ENCODE measurements at regions not wholly inside any gene's neighbourhood (a gene's known extent, or its start where the extent isn't known, plus 50 kb on each side); places are given as distances from the start of the nearest gene placed in this dataset.

GRCh38 chr9:73805111-73805510 lies 653.4 kb downstream of the ANXA1 start:
- intact Hi-C loops (cut with DNase I; ENCODE audit: low total_unique reads): no loop called here
- no peak overlapping the region for H3K27ac ChIP-seq
- H3K4me3 ChIP-seq: no peak overlapping the region
- H3K9me3 ChIP-seq: no peaks in the 10 kb centered on the region
- no peak for DNase-seq
- H3K36me3 ChIP-seq: no peaks in the 10 kb centered on the region
- WGBS, 5 donors: 48 to 73% (median 59%) methylated on average over 2 of the region's 2 CpGs
- H3K4me1 ChIP-seq: no peaks in the 10 kb centered on the region
- no peaks in the 10 kb centered on the region for H3K27me3 ChIP-seq
- no peak for TF ChIP-seq POLR2A (IDR thresholded peaks at IDR 0.05)
- no peak for TF ChIP-seq EP300 (IDR thresholded peaks at IDR 0.05)
- no peak for TF ChIP-seq POLR2AphosphoS5 (IDR thresholded peaks at IDR 0.05)
- no peak for TF ChIP-seq CTCF (IDR thresholded peaks at IDR 0.05)

- TF ChIP-seq EP300 (IDR thresholded peaks at IDR 0.05) (no peak), POLR2A (IDR thresholded peaks at IDR 0.05) (no peak), CTCF (IDR thresholded peaks at IDR 0.05) (no peak)
- 46 to 82% (median 54%) methylated on average over 1 of the region's 1 CpG for WGBS, 5 donors
- Histone ChIP-seq H3K27me3 (no peaks in the 10 kb centered on the region), H3K4me3 (no peak overlapping the region), H3K9me3 (no peaks in the 10 kb centered on the region), H3K36me3 (no peaks in the 10 kb centered on the region), H3K4me1 (no peaks in the 10 kb centered on the region), H3K27ac (no peak overlapping the region)
- no peak for DNase-seq
- intact Hi-C loops (cut with DNase I; ENCODE audit: low total_unique reads): no loop called here
These were observed 654.3 kb downstream of the ANXA1 start for GRCh38 chr9:73805853-73806458.

- no peak overlapping the region for H3K27ac ChIP-seq
- no peaks in the 10 kb centered on the region for H3K4me1 ChIP-seq
- no peaks in the 10 kb centered on the region for H3K9me3 ChIP-seq
- intact Hi-C loops (cut with DNase I; ENCODE audit: low total_unique reads): no loop called here
- no peak for DNase-seq
- no peak overlapping the region for H3K4me3 ChIP-seq
- TF ChIP-seq EP300 (IDR thresholded peaks at IDR 0.05) (no peak), CTCF (IDR thresholded peaks at IDR 0.05) (no peak), POLR2A (IDR thresholded peaks at IDR 0.05) (no peak)
- H3K27me3 ChIP-seq: no peaks in the 10 kb centered on the region
- H3K36me3 ChIP-seq: no peaks in the 10 kb centered on the region
- WGBS, 5 donors: 43 to 59% (median 48%) methylated on average over 2 of the region's 2 CpGs
These were observed 655.2 kb downstream of the ANXA1 start for GRCh38 chr9:73806876-73807275.

- Histone ChIP-seq H3K4me1 (no peaks in the 10 kb centered on the region), H3K27ac (no peak overlapping the region), H3K9me3 (no peaks in the 10 kb centered on the region), H3K27me3 (no peaks in the 10 kb centered on the region), H3K36me3 (no peaks in the 10 kb centered on the region), H3K4me3 (no peak overlapping the region)
- intact Hi-C loops (cut with DNase I; ENCODE audit: low total_unique reads): no loop called here
- no peak for DNase-seq
- TF ChIP-seq POLR2AphosphoS5 (IDR thresholded peaks at IDR 0.05) (no peak), CTCF (IDR thresholded peaks at IDR 0.05) (no peak), EP300 (IDR thresholded peaks at IDR 0.05) (no peak), POLR2A (IDR thresholded peaks at IDR 0.05) (no peak)
- whole genome bisulfite sequencing, 5 donors: 65 to 82% (median 77%) methylated on average over 1 of the region's 1 CpG
These were observed 656.3 kb downstream of the ANXA1 start for GRCh38 chr9:73807952-73808351.

Measured in stomach (tissue), 8 donors.